ENCODE measurements at regions not wholly inside any gene's neighbourhood (a gene's known extent, or its start where the extent isn't known, plus 50 kb on each side); places are given as distances from the start of the nearest gene placed in this dataset.

GRCh38 chr16:22683258-22683657, 130.7 kb upstream of the HS3ST2 start:
- no peak for TF ChIP-seq NRF1 (conservative IDR thresholded peaks at IDR 0.05 in 1 of 2, IDR thresholded peaks at IDR 0.05 in 1 of 2)
- TF ChIP-seq CTCF (IDR thresholded peaks at IDR 0.05 in 2 of 3, conservative IDR thresholded peaks at IDR 0.05 in 1 of 3; ENCODE audit: insufficient read depth in 2 of 3, low read depth in 1 of 3, low read length in 3 of 3), result no peak
- no peak for TF ChIP-seq IRF2 (CRISPR knock-in tag; IDR thresholded peaks at IDR 0.05)
- no peak for TF ChIP-seq HCFC1 (IDR thresholded peaks at IDR 0.05; ENCODE audit: low read depth, low read length)
- no peak for TF ChIP-seq ZC3H11A (IDR thresholded peaks at IDR 0.05; ENCODE audit: low read depth, low read length)
- no peak for TF ChIP-seq POLR2A (conservative IDR thresholded peaks at IDR 0.05)

All from K562 (cell line).